SJSA1 (cell line): ENCODE measurements at regions not wholly inside any gene's neighbourhood (a gene's known extent, or its start where the extent isn't known, plus 50 kb on each side); places are given as distances from the start of the nearest gene placed in this dataset.

ENCODE experiments used
- DNase-seq, 2 experiments: peaks; one replicate each; pipeline ENCODE4 v3.0.0-alpha.2; 2015 to 2020; ENCODE audit warnings: low spot score in 2 of 2, low read depth in 1 of 2
- H3K27ac ChIP-seq: fragments of 250-450 bp; sonication (Bioruptor Pico); 2 replicates; pipeline ENCODE4 v1.5.1; 2020; ENCODE audit warnings: mild to moderate bottlenecking, moderate library complexity
- H3K27me3 ChIP-seq: fragments of 250-450 bp; sonication (Bioruptor Pico); replicated peaks from 2 replicates; pipeline ENCODE4 v1.5.1; 2020; ENCODE audit warnings: mild to moderate bottlenecking, moderate library complexity
- H3K36me3 ChIP-seq: fragments of 250-450 bp; sonication (Bioruptor Pico); 2 replicates; pipeline ENCODE4 v1.5.1; 2020; ENCODE audit warnings: mild to moderate bottlenecking
- H3K4me1 ChIP-seq: fragments of 250-450 bp; sonication (Bioruptor Pico); replicated peaks from 2 replicates; pipeline ENCODE4 v1.6.1; 2021; ENCODE audit warnings: mild to moderate bottlenecking
- H3K4me3 ChIP-seq: fragments of 250-450 bp; sonication (Bioruptor Pico); 2 replicates; pipeline ENCODE4 v1.5.1; 2020; ENCODE audit warnings: mild to moderate bottlenecking
- H3K9me3 ChIP-seq: fragments of 250-450 bp; sonication (Bioruptor Pico); replicated peaks from 2 replicates; pipeline ENCODE4 v1.5.1; 2020; ENCODE audit warnings: mild to moderate bottlenecking

DNA sequence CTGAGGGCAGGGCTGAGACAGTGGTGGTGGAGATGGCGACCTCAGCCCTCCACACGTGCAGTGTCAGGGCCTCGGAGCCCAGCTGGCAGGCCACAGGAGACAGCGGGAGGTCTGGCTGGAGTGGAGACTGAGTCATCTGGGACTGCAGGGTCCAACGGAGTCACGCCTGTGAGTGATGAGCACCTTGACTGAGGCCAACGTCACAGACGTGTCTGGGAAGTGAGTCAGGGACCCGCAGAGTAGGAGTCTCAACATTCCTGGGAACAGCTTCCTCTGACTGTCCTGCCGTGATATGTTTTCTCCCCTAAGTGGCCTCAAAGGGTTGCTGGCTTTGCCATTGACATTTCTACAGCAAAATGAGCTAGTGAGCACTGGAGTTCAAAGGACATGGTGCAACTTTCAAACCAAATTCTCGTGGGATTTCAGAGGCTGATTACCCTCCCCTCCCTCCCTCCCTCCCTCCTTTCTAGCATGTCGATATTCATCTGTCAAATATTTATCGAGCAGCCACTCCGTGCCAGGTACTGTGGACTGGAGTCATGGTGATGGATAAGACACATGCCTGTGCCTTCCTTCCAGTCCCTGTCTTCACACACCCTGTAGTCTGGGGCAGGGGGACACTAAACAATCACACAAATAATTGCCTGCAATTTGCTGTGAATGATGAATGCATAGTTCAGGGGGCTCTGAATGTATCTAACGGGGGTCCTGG, 53.3 kb upstream of the AMOTL2 start:
- Histone ChIP-seq H3K27me3 (no peaks in the 10 kb centered on the region), H3K4me3 (no peak overlapping the region), H3K9me3 (no peaks in the 10 kb centered on the region), H3K27ac (peak overlapping the region; percentile 94), H3K4me1 (peaks cover 33% of the 10 kb centered on the region), H3K36me3 (no peaks in the 10 kb centered on the region)
- peak; percentile 93 to 98 for DNase-seq

DNA sequence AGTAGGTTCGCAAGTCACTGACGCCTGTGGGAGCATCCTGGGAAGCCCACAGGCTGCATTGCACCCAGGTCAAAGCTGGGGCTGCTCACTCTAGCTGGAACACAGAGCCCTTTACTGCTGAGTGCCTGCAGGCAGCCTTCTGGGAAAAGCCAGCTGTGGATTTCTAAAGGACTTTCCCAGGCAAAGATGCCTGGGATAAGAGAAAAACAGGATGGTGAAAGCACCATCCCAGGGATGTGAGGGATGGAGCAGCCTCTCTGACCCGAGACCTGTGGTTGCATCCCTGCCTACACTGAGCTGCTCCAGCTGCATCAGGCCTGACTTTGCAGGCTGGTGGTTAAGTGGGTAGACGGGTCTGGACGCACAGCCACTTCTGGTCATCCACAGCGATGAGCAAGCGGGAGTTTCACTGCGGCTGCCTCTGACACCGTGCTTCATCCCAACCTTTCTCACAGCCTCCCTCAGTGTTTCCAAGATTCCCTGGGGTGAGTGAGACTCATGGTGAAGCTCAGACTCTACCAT, 52.5 kb upstream of the AMOTL2 start:
- Histone ChIP-seq H3K36me3 (no peaks in the 10 kb centered on the region), H3K9me3 (no peaks in the 10 kb centered on the region), H3K4me3 (no peak overlapping the region), H3K27ac (peak overlapping the region; percentile 94), H3K4me1 (peaks cover 33% of the 10 kb centered on the region), H3K27me3 (no peaks in the 10 kb centered on the region)
- DNase-seq: peak in 1 of 2 experiments; percentile 64

DNA sequence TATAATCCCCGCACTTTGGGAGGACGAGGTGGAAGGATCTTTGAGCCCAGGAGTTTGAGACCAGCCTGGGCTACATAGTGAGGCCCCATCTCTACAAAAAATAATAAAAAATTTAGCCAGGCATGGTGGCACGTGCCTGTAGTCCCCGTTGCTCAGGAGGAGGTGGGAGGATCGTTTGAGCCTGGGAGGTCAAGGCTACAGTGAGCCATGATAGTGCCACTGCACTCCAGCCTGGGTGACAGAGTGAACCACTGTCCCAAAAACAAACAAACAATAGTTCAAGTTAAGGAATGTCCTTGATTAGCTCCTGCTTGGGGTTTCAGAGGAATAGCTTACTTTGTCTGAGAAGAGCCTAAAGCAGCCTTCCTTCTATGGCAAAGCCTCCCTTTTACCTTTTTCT, 51.7 kb upstream of the AMOTL2 start:
- no peak for DNase-seq
- Histone ChIP-seq H3K4me1 (peaks cover 33% of the 10 kb centered on the region), H3K36me3 (no peaks in the 10 kb centered on the region), H3K27me3 (no peaks in the 10 kb centered on the region), H3K9me3 (no peaks in the 10 kb centered on the region), H3K27ac (peak overlapping the region; percentile 94; the same call in 1 of the 2 replicates), H3K4me3 (no peak overlapping the region)
